H1 (cell line): ENCODE measurements at regions not wholly inside any gene's neighbourhood (a gene's known extent, or its start where the extent isn't known, plus 50 kb on each side); places are given as distances from the start of the nearest gene placed in this dataset.

Experiments used
- CTCF ChIA-PET: fragments of 300-600 bp; sonication (Branson Sonifier 250); formaldehyde crosslinking; loops from one replicate; lab custom pipeline; 2021; ENCODE audit not compliant: partially characterized antibody; lab: Charles Lee
- POLR2A ChIA-PET: fragments of 300-600 bp; sonication (Branson Sonifier 250); formaldehyde crosslinking; loops from one replicate; lab custom pipeline; 2021; ENCODE audit warnings: inconsistent platforms; ENCODE audit not compliant: partially characterized antibody; lab: Charles Lee
- DNase-seq, 2 experiments: peaks; one replicate each; pipeline versions ENCODE4 v3.0.0 to v3.0.0-alpha.2; 2010 to 2022; ENCODE audit warnings: low spot score in 2 of 2, low read depth in 1 of 2, mixed read lengths in 1 of 2
- FAIRE-seq: peaks from 2 replicates; lab custom pipeline; 2011; peaks lifted over from hg19 to GRCh38; lab: Jason Lieb, UNC
- H2AFZ ChIP-seq: 2 replicates; pipeline ENCODE4 v1.8.1; 2012; ENCODE audit warnings: low read length, inconsistent platforms
- H2AK5ac ChIP-seq: 2 replicates; pipeline ENCODE4 v1.6.1; 2013; ENCODE audit warnings: low read depth, low read length
- H2BK120ac ChIP-seq: replicated peaks from 2 replicates; pipeline ENCODE3; 2013; ENCODE audit warnings: low read depth, low read length, inconsistent platforms
- H2BK12ac ChIP-seq: 2 replicates; pipeline ENCODE4 v1.6.1; 2013; ENCODE audit warnings: low read depth, low read length
- H2BK15ac ChIP-seq: 2 replicates; pipeline ENCODE4 v1.6.1; 2013; ENCODE audit warnings: low read length
- H2BK20ac ChIP-seq: 2 replicates; pipeline ENCODE4 v1.6.1; 2013; ENCODE audit warnings: low read length
- H2BK5ac ChIP-seq: 2 replicates; pipeline ENCODE4 v1.6.1; 2013; ENCODE audit warnings: low read depth, low read length
- H3K14ac ChIP-seq: 2 replicates; pipeline ENCODE4 v1.6.1; 2013; ENCODE audit warnings: inconsistent platforms; ENCODE audit not compliant: insufficient read length
- H3K18ac ChIP-seq: 2 replicates; pipeline ENCODE4 v1.6.1; 2013; ENCODE audit warnings: low read length; ENCODE audit errors: extremely low read depth
- H3K23ac ChIP-seq: 2 replicates; pipeline ENCODE4 v1.6.1; 2013; ENCODE audit warnings: inconsistent platforms; ENCODE audit not compliant: insufficient read length
- H3K23me2 ChIP-seq: 2 replicates; pipeline ENCODE4 v1.6.1; 2013; ENCODE audit warnings: low read depth, low read length
- H3K27ac ChIP-seq: 2 replicates; pipeline ENCODE4 v1.6.1; 2011; ENCODE audit warnings: low read depth, low read length, inconsistent platforms
- H3K27me3 ChIP-seq, 4 experiments: replicated peaks in 1 of 4; 1 replicate in 1 of 4; 2 replicates in 3 of 4; pipeline versions ENCODE4 v1.6.1 to v1.8.1; 2011 to 2013; ENCODE audit warnings: low read length in 3 of 4, mild to moderate bottlenecking in 3 of 4, inconsistent platforms in 2 of 4, mixed read lengths in 2 of 4, moderate library complexity in 1 of 4; ENCODE audit not compliant: control insufficient read depth in 3 of 4, insufficient read depth in 3 of 4; ENCODE audit errors: extremely low read depth in 1 of 4
- H3K36me3 ChIP-seq, 4 experiments: 2 replicates each; pipeline versions ENCODE4 v1.6.1 to v1.8.1; 2011 to 2013; ENCODE audit warnings: mild to moderate bottlenecking in 4 of 4, low read length in 3 of 4, moderate library complexity in 2 of 4, control low read depth in 1 of 4, inconsistent platforms in 1 of 4; ENCODE audit not compliant: insufficient read depth in 4 of 4, control insufficient read depth in 2 of 4
- H3K4ac ChIP-seq: replicated peaks from 2 replicates; pipeline ENCODE3; 2013; ENCODE audit warnings: low read length, low read depth, mixed read lengths, inconsistent platforms; ENCODE audit not compliant: insufficient read length
- H3K4me1 ChIP-seq, 4 experiments: replicated peaks in 1 of 4; 1 replicate in 1 of 4; 2 replicates in 3 of 4; pipeline versions ENCODE4 v1.6.1 to v1.8.1; 2011 to 2013; ENCODE audit warnings: low read length in 3 of 4, inconsistent platforms in 2 of 4, mixed read lengths in 1 of 4; ENCODE audit not compliant: insufficient read depth in 4 of 4, control insufficient read depth in 3 of 4
- H3K4me2 ChIP-seq, 2 experiments: 2 replicates each; pipeline versions ENCODE4 v1.6.1 to v1.8.1; 2011 to 2013; ENCODE audit warnings: low read depth in 2 of 2, low read length in 2 of 2, control low read depth in 1 of 2, inconsistent platforms in 1 of 2, mild to moderate bottlenecking in 1 of 2; ENCODE audit not compliant: insufficient read depth in 1 of 2
- H3K4me3 ChIP-seq, 4 experiments: fragments of 200-600, 300-600 bp in 1 of 4; sonication (generic), shearing (Covaris generic), sonication (Bioruptor Twin) in 1 of 4; 2 replicates each; pipeline versions ENCODE4 v1.5.1 to v1.8.1; 2011 to 2016; ENCODE audit warnings: low read length in 4 of 4, low read depth in 3 of 4, control low read depth in 2 of 4, inconsistent platforms in 2 of 4, mild to moderate bottlenecking in 2 of 4, mixed read lengths in 1 of 4, moderate library complexity in 1 of 4; ENCODE audit not compliant: insufficient read depth in 2 of 4; ENCODE audit errors: extremely low read depth in 1 of 4
- H3K56ac ChIP-seq: replicated peaks from 2 replicates; pipeline ENCODE3; 2013; ENCODE audit warnings: low read depth, mild to moderate bottlenecking, mixed read lengths, low read length, inconsistent platforms; ENCODE audit not compliant: insufficient read length
- H3K79me1 ChIP-seq: 2 replicates; pipeline ENCODE4 v1.6.1; 2013; ENCODE audit warnings: low read depth, low read length, control low read depth
- H3K79me2 ChIP-seq, 2 experiments: 2 replicates each; pipeline versions ENCODE4 v1.6.1 to v1.8.1; 2012 to 2013; ENCODE audit warnings: low read length in 2 of 2, mild to moderate bottlenecking in 2 of 2, inconsistent platforms in 1 of 2; ENCODE audit not compliant: insufficient read depth in 2 of 2, control insufficient read depth in 1 of 2
- H3K9ac ChIP-seq, 4 experiments: replicated peaks in 1 of 4; 1 replicate in 1 of 4; 2 replicates in 3 of 4; pipeline versions ENCODE4 v1.6.1 to v1.8.1; 2011 to 2013; ENCODE audit warnings: low read depth in 3 of 4, low read length in 3 of 4, control low read depth in 2 of 4, mild to moderate bottlenecking in 2 of 4, moderate library complexity in 2 of 4, inconsistent platforms in 1 of 4; ENCODE audit errors: extremely low read depth in 1 of 4
- H3K9me3 ChIP-seq, 2 experiments: 2 replicates each; pipeline versions ENCODE4 v1.6.1 to v1.8.1; 2012 to 2013; ENCODE audit warnings: mild to moderate bottlenecking in 2 of 2, moderate library complexity in 2 of 2, control low read depth in 1 of 2, inconsistent platforms in 1 of 2, low read depth in 1 of 2, low read length in 1 of 2, mixed read lengths in 1 of 2; ENCODE audit not compliant: insufficient read depth in 2 of 2
- H4K20me1 ChIP-seq, 2 experiments: replicated peaks in 1 of 2; 2 replicates each; pipeline versions ENCODE3 to v1.8.1; 2011 to 2013; ENCODE audit warnings: inconsistent platforms in 2 of 2, low read length in 2 of 2, mild to moderate bottlenecking in 1 of 2; ENCODE audit not compliant: insufficient read depth in 2 of 2, control insufficient read depth in 1 of 2
- H4K5ac ChIP-seq: 2 replicates; pipeline ENCODE4 v1.6.1; 2013; ENCODE audit warnings: low read length, low read depth, mixed read lengths, inconsistent platforms; ENCODE audit not compliant: insufficient read length
- H4K8ac ChIP-seq: 2 replicates; pipeline ENCODE4 v1.8.0; 2013; ENCODE audit warnings: mild to moderate bottlenecking, moderate library complexity, low read length, inconsistent platforms; ENCODE audit not compliant: insufficient read depth; ENCODE audit errors: extremely low read depth
- H4K91ac ChIP-seq: replicated peaks from 2 replicates; pipeline ENCODE3; 2013; ENCODE audit warnings: low read length, mixed read lengths, inconsistent platforms; ENCODE audit not compliant: insufficient read length
- ASH2L ChIP-seq: fragments of 200-600, 300-600 bp; sonication (generic); IDR thresholded peaks from one replicate; pipeline ENCODE4 v1.7.1; 2017; ENCODE audit warnings: low read length
- BRCA1 ChIP-seq: IDR thresholded peaks from 2 replicates; pipeline ENCODE4 v1.6.1; 2012; ENCODE audit warnings: low read depth, low read length, improper control_type of control experiment
- CBX8 ChIP-seq: fragments of 300-800, 300-1000 bp; sonication (generic); IDR thresholded peaks from 2 replicates; pipeline ENCODE4 v1.7.1; 2016; ENCODE audit warnings: low read depth, low read length, borderline replicate concordance
- CHD1 ChIP-seq: IDR thresholded peaks from 2 replicates; pipeline ENCODE4 v1.6.1; 2012; ENCODE audit warnings: low read depth, low read length, improper control_type of control experiment
- CHD2 ChIP-seq: IDR thresholded peaks from 2 replicates; pipeline ENCODE4 v1.6.1; 2012; ENCODE audit warnings: low read length, improper control_type of control experiment
- EGR1 ChIP-seq: IDR thresholded peaks from 2 replicates; pipeline ENCODE4 v1.6.1; 2011; ENCODE audit warnings: low read depth, low read length, borderline replicate concordance
- HDAC6 ChIP-seq: IDR thresholded peaks from one replicate; pipeline ENCODE4 v1.7.1; 2012; ENCODE audit warnings: low read depth, mild to moderate bottlenecking, inconsistent platforms, low read length, moderate library complexity
- MAFK ChIP-seq: IDR thresholded peaks from 2 replicates; pipeline ENCODE4 v1.6.1; 2012; ENCODE audit warnings: low read depth, mild to moderate bottlenecking, improper control_type of control experiment, low read length
- POU5F1 ChIP-seq: IDR thresholded peaks from 2 replicates; pipeline ENCODE4 v1.6.1; 2011; ENCODE audit warnings: low read depth, mild to moderate bottlenecking, low read length, moderate library complexity
- RFX5 ChIP-seq: IDR thresholded peaks from 2 replicates; pipeline ENCODE4 v1.6.1; 2011; ENCODE audit warnings: low read depth, low read length, improper control_type of control experiment, borderline replicate concordance
- RXRA ChIP-seq: IDR thresholded peaks from 2 replicates; pipeline ENCODE4 v1.6.1; 2011; ENCODE audit warnings: low read depth, mild to moderate bottlenecking, low read length, moderate library complexity; ENCODE audit not compliant: insufficient read depth
- SAP30 ChIP-seq: fragments of 300-600 bp; sonication (generic); IDR thresholded peaks from 2 replicates; pipeline ENCODE4 v1.7.1; 2012; ENCODE audit warnings: low read length, moderate library complexity, mild to moderate bottlenecking, inconsistent platforms; ENCODE audit not compliant: insufficient read depth, insufficient replicate concordance
- SIX5 ChIP-seq: IDR thresholded peaks from 2 replicates; pipeline ENCODE4 v1.6.1; 2011; ENCODE audit warnings: mild to moderate bottlenecking, low read depth, low read length
- SP4 ChIP-seq: IDR thresholded peaks from 2 replicates; pipeline ENCODE4 v1.6.1; 2012; ENCODE audit warnings: low read length, inconsistent platforms
- ZNF274 ChIP-seq: IDR thresholded peaks from 2 replicates; pipeline ENCODE4 v1.7.0; 2012; ENCODE audit warnings: low read length, borderline replicate concordance; ENCODE audit errors: extremely low read depth
- WGBS, 2 experiments: shearing (Covaris generic) in 1 of 2; methylation state at CpG; one replicate each; pipeline versions ENCODE4 v1.1.6 to v1.1.7; 2013 to 2015; ENCODE audit warnings: low lambda C conversion rate in 2 of 2, mixed read lengths in 2 of 2, inconsistent platforms in 1 of 2, low coverage in 1 of 2, missing lambda C conversion rate in 1 of 2; ENCODE audit not compliant: insufficient replicate concordance in 2 of 2, insufficient coverage in 1 of 2, insufficient read length in 1 of 2; ENCODE audit errors: extremely low coverage in 1 of 2, missing lambda C conversion rate in 1 of 2; 5-methylcytosine and 5-hydroxymethylcytosine counted together

- ChIA-PET CTCF (no interaction called here), POLR2A (no interaction called here)
- Histone ChIP-seq H3K79me1 (no peaks in the 10 kb centered on the region), H2AK5ac (no peak overlapping the region), H3K4me1 (peaks cover 0 to 4% (median under 1%) of the 10 kb centered on the region in 4 experiments; a peak in 1 of 7 replicates), H3K18ac (no peak overlapping the region), H3K9ac (no peak overlapping the region), H3K23me2 (no peaks in the 10 kb centered on the region), H2BK12ac (no peak overlapping the region), H4K91ac (no peak overlapping the region), H4K5ac (no peak overlapping the region), H3K27me3 (no peaks in the 10 kb centered on the region), H3K4me2 (no peak overlapping the region), H2BK120ac (no peak overlapping the region), H3K56ac (no peak overlapping the region), H3K4me3 (no peak overlapping the region), H3K79me2 (no peaks in the 10 kb centered on the region), H3K14ac (no peak overlapping the region), H3K36me3 (no peaks in the 10 kb centered on the region), H4K8ac (no peak overlapping the region), H2BK20ac (no peak overlapping the region), H3K9me3 (no peaks in the 10 kb centered on the region), H3K4ac (no peak overlapping the region), H4K20me1 (no peaks in the 10 kb centered on the region), H2AFZ (no peak overlapping the region), H3K23ac (no peak overlapping the region)
- 89% methylated on average over 3 of the region's 3 CpGs; no CpG with 5 or more reads in 1 of the 2 experiments for WGBS, 2 experiments
- no peak for TF ChIP-seq HDAC6
- no peak for TF ChIP-seq SAP30
- TF ChIP-seq CHD1, result no peak
- TF ChIP-seq ZNF274, result no peak
- TF ChIP-seq MAFK, result no peak
- no peak for TF ChIP-seq SIX5
- no peak for TF ChIP-seq SP4
- TF ChIP-seq CHD2, result no peak
- no peak for TF ChIP-seq ASH2L
- TF ChIP-seq EGR1, result no peak
- no peak for TF ChIP-seq RXRA
- no peak for TF ChIP-seq POU5F1
- no peak for TF ChIP-seq BRCA1
- no peak for TF ChIP-seq RFX5
- TF ChIP-seq CBX8, result no peak
- TF ChIP-seq, all 59 proteins: peak for 0
- no peak for DNase-seq
- H2BK5ac ChIP-seq, result no peak overlapping the region
- no peak overlapping the region for H2BK15ac ChIP-seq
- no peak overlapping the region for H3K27ac ChIP-seq
- no peak for FAIRE-seq
Observed at GRCh38 chr5:128597156-128597555, 59.1 kb upstream of the FBN2 start.
